Esophagus squamous epithelium (tissue), 4 donors: ENCODE measurements at regions not wholly inside any gene's neighbourhood (a gene's known extent, or its start where the extent isn't known, plus 50 kb on each side); places are given as distances from the start of the nearest gene placed in this dataset.

ENCODE experiments used
- POLR2A ChIP-seq, 4 donors: fragments of 450-650 bp; IDR thresholded peaks; one replicate each; pipeline ENCODE4 v1.6.1; 2017; ENCODE audit warnings: antibody characterized with exemption in 4 of 4, mild to moderate bottlenecking in 4 of 4, moderate library complexity in 3 of 4
- TF ChIP-seq, protein P1 (sequence below), 6 experiments: fragments of 450-650 bp in 4 of 6; fragments of 200-600 bp in 2 of 6; sonication (generic) in 2 of 6; IDR thresholded peaks; one replicate each; pipeline ENCODE4 v1.5.1; 2016 to 2019; ENCODE audit warnings: antibody characterized with exemption in 6 of 6, mild to moderate bottlenecking in 4 of 6, moderate library complexity in 4 of 6

DNA sequence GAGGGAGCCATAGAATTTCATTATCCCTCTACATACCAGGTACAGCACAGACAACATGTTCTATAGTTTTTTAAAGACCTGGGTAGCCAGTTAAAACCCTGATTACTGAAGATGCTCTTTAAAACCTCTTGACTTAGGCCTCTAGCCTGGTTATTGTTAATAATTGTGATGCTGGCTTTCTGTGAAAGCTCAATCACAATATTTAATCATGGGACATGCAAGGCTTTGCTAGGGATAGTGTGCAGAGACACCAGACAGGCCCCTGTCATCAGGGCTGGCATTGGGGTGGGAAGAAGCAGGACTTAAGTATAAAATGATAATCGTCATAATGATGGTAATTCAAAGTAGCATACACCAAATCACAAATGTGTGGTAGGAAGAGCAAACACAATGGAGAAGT, 274.4 kb downstream of the PTBP2 start:
- TF ChIP-seq, protein P1, sequence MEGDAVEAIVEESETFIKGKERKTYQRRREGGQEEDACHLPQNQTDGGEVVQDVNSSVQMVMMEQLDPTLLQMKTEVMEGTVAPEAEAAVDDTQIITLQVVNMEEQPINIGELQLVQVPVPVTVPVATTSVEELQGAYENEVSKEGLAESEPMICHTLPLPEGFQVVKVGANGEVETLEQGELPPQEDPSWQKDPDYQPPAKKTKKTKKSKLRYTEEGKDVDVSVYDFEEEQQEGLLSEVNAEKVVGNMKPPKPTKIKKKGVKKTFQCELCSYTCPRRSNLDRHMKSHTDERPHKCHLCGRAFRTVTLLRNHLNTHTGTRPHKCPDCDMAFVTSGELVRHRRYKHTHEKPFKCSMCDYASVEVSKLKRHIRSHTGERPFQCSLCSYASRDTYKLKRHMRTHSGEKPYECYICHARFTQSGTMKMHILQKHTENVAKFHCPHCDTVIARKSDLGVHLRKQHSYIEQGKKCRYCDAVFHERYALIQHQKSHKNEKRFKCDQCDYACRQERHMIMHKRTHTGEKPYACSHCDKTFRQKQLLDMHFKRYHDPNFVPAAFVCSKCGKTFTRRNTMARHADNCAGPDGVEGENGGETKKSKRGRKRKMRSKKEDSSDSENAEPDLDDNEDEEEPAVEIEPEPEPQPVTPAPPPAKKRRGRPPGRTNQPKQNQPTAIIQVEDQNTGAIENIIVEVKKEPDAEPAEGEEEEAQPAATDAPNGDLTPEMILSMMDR (IDR thresholded peaks at IDR 0.05) = no peak
- no peak for TF ChIP-seq POLR2A (IDR thresholded peaks at IDR 0.05)
